DND-41 (cell line): ENCODE measurements at regions not wholly inside any gene's neighbourhood (a gene's known extent, or its start where the extent isn't known, plus 50 kb on each side); places are given as distances from the start of the nearest gene placed in this dataset.

Source experiments
- ATAC-seq: fragments of 200-7000 bp; cut with Tn5 transposase; 3 replicates; pipeline ENCODE4 v1.9.1; 2021; ENCODE audit warnings: low read depth; ENCODE audit not compliant: insufficient read depth
- DNase-seq: peaks from one replicate; pipeline ENCODE4 v3.0.0-alpha.2; 2020
- H2AFZ ChIP-seq: 2 replicates; pipeline ENCODE4 v1.6.0; 2012; ENCODE audit warnings: low read depth, low read length
- H3K27ac ChIP-seq: 2 replicates; pipeline ENCODE4 v1.5.1; 2012; ENCODE audit warnings: low read length, inconsistent platforms
- H3K27me3 ChIP-seq: fragments of 200-600 bp; sonication (generic); 2 replicates; pipeline ENCODE4 v1.6.0; 2012; ENCODE audit warnings: low read length, mild to moderate bottlenecking, inconsistent platforms; ENCODE audit not compliant: insufficient read depth, poor library complexity
- H3K36me3 ChIP-seq: 2 replicates; pipeline ENCODE4 v1.5.1; 2012; ENCODE audit warnings: low read length, inconsistent platforms; ENCODE audit not compliant: insufficient read depth
- H3K4me1 ChIP-seq: 2 replicates; pipeline ENCODE4 v1.5.1; 2012; ENCODE audit warnings: mild to moderate bottlenecking, low read length; ENCODE audit not compliant: insufficient read depth
- H3K4me2 ChIP-seq: 2 replicates; pipeline ENCODE4 v1.6.0; 2012; ENCODE audit warnings: mild to moderate bottlenecking, moderate library complexity, low read length, inconsistent platforms; ENCODE audit not compliant: insufficient read depth
- H3K4me3 ChIP-seq, 2 experiments: fragments of 200-600 bp in 1 of 2; shearing (Covaris generic) in 1 of 2; 2 replicates each; pipeline ENCODE4 v1.5.1; 2012 to 2016; ENCODE audit warnings: inconsistent platforms in 2 of 2, low read length in 2 of 2, mild to moderate bottlenecking in 2 of 2, low read depth in 1 of 2, moderate library complexity in 1 of 2
- H3K79me2 ChIP-seq: 2 replicates; pipeline ENCODE4 v1.6.0; 2012; ENCODE audit warnings: low read length, inconsistent platforms; ENCODE audit not compliant: insufficient read depth
- H3K9ac ChIP-seq: 2 replicates; pipeline ENCODE4 v1.6.0; 2012; ENCODE audit warnings: low read depth, mild to moderate bottlenecking, inconsistent platforms, low read length, moderate library complexity
- H3K9me3 ChIP-seq: 2 replicates; pipeline ENCODE4 v1.5.1; 2012; ENCODE audit warnings: low read length, moderate library complexity, mild to moderate bottlenecking, inconsistent platforms; ENCODE audit not compliant: insufficient read depth, severe bottlenecking
- H4K20me1 ChIP-seq: 2 replicates; pipeline ENCODE4 v1.6.0; 2012; ENCODE audit warnings: low read length; ENCODE audit not compliant: insufficient read depth
- EZH2 ChIP-seq: IDR thresholded peaks from 3 replicates; pipeline ENCODE4 v1.6.1; 2012; ENCODE audit warnings: borderline replicate concordance, low read depth, mild to moderate bottlenecking, moderate library complexity, low read length, inconsistent platforms; ENCODE audit not compliant: severe bottlenecking
- TF ChIP-seq, protein P1 (sequence below): IDR thresholded peaks from 2 replicates; pipeline ENCODE4 v1.5.1; 2012; ENCODE audit warnings: borderline replicate concordance, low read length, moderate library complexity, mild to moderate bottlenecking; ENCODE audit not compliant: poor library complexity, severe bottlenecking; ENCODE audit errors: extremely low read depth

DNA sequence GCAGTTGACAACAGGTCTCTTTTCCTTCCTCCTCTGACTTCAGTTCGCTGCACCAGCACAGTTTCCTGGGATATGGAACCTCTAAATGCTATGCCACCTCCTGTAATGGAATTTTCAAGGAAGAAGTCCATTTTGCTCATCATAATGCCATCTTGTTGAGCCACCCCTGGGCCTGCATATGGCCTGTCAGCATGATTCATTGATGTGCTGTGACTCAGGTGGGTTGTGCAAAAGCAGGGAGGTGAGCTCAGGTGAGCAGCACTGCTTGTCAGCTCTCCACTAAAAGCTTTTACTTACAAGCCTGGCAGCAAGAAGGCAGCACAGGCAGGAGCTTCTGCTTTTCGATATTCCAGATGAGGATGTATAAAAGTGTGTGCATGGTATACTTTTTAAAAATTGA lies 247.1 kb upstream of the LMCD1 start:
- no peak for ATAC-seq
- Histone ChIP-seq H3K27ac (no peak overlapping the region), H3K4me2 (no peak overlapping the region), H2AFZ (no peak overlapping the region), H3K4me3 (no peak overlapping the region), H3K36me3 (no peaks in the 10 kb centered on the region), H4K20me1 (no peaks in the 10 kb centered on the region), H3K9ac (no peak overlapping the region), H3K27me3 (no peaks in the 10 kb centered on the region), H3K9me3 (no peaks in the 10 kb centered on the region), H3K79me2 (no peaks in the 10 kb centered on the region), H3K4me1 (no peaks in the 10 kb centered on the region)
- TF ChIP-seq, protein P1, sequence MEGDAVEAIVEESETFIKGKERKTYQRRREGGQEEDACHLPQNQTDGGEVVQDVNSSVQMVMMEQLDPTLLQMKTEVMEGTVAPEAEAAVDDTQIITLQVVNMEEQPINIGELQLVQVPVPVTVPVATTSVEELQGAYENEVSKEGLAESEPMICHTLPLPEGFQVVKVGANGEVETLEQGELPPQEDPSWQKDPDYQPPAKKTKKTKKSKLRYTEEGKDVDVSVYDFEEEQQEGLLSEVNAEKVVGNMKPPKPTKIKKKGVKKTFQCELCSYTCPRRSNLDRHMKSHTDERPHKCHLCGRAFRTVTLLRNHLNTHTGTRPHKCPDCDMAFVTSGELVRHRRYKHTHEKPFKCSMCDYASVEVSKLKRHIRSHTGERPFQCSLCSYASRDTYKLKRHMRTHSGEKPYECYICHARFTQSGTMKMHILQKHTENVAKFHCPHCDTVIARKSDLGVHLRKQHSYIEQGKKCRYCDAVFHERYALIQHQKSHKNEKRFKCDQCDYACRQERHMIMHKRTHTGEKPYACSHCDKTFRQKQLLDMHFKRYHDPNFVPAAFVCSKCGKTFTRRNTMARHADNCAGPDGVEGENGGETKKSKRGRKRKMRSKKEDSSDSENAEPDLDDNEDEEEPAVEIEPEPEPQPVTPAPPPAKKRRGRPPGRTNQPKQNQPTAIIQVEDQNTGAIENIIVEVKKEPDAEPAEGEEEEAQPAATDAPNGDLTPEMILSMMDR, result no peak
- no peak for TF ChIP-seq EZH2
- DNase-seq, result no peak

DNA sequence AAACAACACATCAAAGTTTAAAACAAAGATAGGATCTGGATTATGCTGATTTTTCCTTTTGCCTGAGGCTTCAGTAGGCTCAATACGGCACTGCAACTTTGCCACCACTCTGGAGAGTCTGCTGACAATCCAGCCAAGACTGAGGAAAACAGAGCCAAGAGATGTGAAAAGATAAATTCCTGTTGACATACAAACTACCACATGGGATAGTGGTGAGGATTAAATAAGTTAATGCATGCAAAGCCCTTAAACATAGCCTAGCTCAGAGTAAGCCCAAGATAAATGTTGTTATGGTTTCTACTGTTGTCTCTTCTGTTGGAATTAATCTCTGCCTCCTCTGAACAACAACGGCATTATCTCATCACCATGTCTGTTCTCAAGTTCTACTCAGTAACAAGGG lies 245.9 kb upstream of the LMCD1 start:
- no peak for ATAC-seq
- Histone ChIP-seq H4K20me1 (no peaks in the 10 kb centered on the region), H3K36me3 (no peaks in the 10 kb centered on the region)

DNA sequence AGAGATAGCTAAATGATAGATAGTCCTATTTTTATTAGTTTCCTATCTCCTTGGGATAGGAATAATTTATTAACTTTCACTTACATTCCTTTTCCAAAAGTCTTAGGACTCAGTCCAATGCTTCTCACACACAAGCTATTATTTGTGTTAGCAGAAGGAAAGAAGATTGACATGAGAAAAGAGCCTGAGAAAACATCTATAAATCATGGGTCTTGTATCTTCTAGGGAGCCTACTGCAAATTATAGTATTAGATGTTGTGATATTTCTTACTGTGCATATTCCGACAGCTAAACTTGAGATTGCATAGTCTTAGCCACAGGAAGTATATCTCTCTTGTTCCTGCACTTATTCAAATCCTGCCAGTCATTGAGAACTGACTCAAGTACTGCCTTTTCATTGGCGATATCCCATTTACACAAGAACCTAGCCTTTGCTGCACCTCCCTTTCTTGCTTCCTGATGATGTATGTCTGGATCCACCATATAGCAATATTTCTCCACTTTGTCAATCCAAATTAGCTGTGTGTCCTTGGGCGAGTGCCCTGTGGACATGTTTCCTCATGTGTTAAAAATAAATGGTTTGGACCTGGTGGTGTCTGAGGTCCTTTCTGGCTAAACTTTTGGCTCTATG lies 245.1 kb upstream of the LMCD1 start:
- ATAC-seq, result no peak
- no peak overlapping the region for H3K4me2 ChIP-seq
- DNase-seq, result no peak
- no peak overlapping the region for H3K4me3 ChIP-seq
- no peaks in the 10 kb centered on the region for H4K20me1 ChIP-seq
- no peaks in the 10 kb centered on the region for H3K4me1 ChIP-seq
- H3K36me3 ChIP-seq, result no peaks in the 10 kb centered on the region
- no peak overlapping the region for H2AFZ ChIP-seq
- no peaks in the 10 kb centered on the region for H3K27me3 ChIP-seq
- no peaks in the 10 kb centered on the region for H3K9me3 ChIP-seq
- H3K27ac ChIP-seq, result no peak overlapping the region
- H3K9ac ChIP-seq, result no peak overlapping the region
- no peaks in the 10 kb centered on the region for H3K79me2 ChIP-seq
- TF ChIP-seq, protein P1, result no peak
- TF ChIP-seq EZH2, result no peak

More for the DNA sequence above, 245.9 kb upstream of the LMCD1 start:
- no peak overlapping the region for H2AFZ ChIP-seq
- TF ChIP-seq EZH2, result no peak
- TF ChIP-seq, protein P1, result no peak
- no peak overlapping the region for H3K4me2 ChIP-seq
- H3K27ac ChIP-seq, result no peak overlapping the region
- no peak overlapping the region for H3K9ac ChIP-seq
- no peaks in the 10 kb centered on the region for H3K27me3 ChIP-seq
- no peak for DNase-seq
- H3K4me1 ChIP-seq, result no peaks in the 10 kb centered on the region
- no peaks in the 10 kb centered on the region for H3K9me3 ChIP-seq
- H3K4me3 ChIP-seq, result no peak overlapping the region
- H3K79me2 ChIP-seq, result no peaks in the 10 kb centered on the region

DNA sequence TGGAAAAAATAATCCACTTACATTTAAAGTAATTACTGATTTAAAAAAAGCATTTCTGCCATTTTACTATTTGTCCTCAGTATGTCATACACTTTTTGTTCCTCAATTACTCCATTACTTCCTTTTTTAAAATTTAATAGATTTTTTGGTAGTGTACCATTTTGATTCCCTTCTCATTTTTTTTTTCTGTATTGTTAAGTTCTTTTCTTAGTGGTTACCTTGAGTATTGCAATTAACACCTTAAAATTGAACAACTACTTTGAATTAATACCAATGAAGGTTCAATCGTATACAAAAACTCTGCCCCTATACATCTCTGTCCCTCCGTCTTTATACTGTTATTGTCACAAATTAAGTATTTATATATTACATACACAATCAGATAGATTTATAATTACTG lies 240.6 kb upstream of the LMCD1 start:
- no peak for TF ChIP-seq EZH2
- TF ChIP-seq, protein P1, result no peak
- ATAC-seq (no peak), DNase-seq (no peak)
- no peaks in the 10 kb centered on the region for H3K27me3 ChIP-seq
- no peak overlapping the region for H3K9ac ChIP-seq
- no peaks in the 10 kb centered on the region for H3K79me2 ChIP-seq
- no peaks in the 10 kb centered on the region for H3K36me3 ChIP-seq
- no peak overlapping the region for H3K4me2 ChIP-seq
- H3K9me3 ChIP-seq, result no peaks in the 10 kb centered on the region
- H3K4me1 ChIP-seq, result no peaks in the 10 kb centered on the region
- H3K4me3 ChIP-seq, result no peak overlapping the region
- no peak overlapping the region for H2AFZ ChIP-seq
- no peak overlapping the region for H3K27ac ChIP-seq
- no peaks in the 10 kb centered on the region for H4K20me1 ChIP-seq
